IPS-18c (cell line): ENCODE measurements at regions not wholly inside any gene's neighbourhood (a gene's known extent, or its start where the extent isn't known, plus 50 kb on each side); places are given as distances from the start of the nearest gene placed in this dataset.
"Not testable (repeated sequence)": the region's sequence is repeated elsewhere in the genome, so short reads cannot be mapped to it uniquely, and the experiment has no call there.

ENCODE experiments used
- H3K4me3 ChIP-seq: 2 replicates; pipeline ENCODE4 v1.7.0; 2013; ENCODE audit warnings: low read depth, mild to moderate bottlenecking, low read length, moderate library complexity; ENCODE audit not compliant: insufficient read depth
- H3K9me3 ChIP-seq: one replicate; pipeline ENCODE4 v1.6.1; 2013; ENCODE audit warnings: mild to moderate bottlenecking, low read length, moderate library complexity; ENCODE audit not compliant: control insufficient read depth, insufficient read depth

- H3K9me3 ChIP-seq, result no peaks in the 10 kb centered on the region
- no peak overlapping the region for H3K4me3 ChIP-seq
Observed at GRCh38 chr14:55819610-55820304, 239.8 kb downstream of the KTN1 start.

- Histone ChIP-seq H3K4me3 (no peak overlapping the region; the same call in 1 of the 2 replicates), H3K9me3 (no peaks in the 10 kb centered on the region)
Observed at GRCh38 chr14:55822906-55823305, 242.9 kb downstream of the KTN1 start.

- Histone ChIP-seq H3K9me3 (no peaks in the 10 kb centered on the region), H3K4me3 (no peak overlapping the region)
Observed at GRCh38 chr14:55832122-55832911, 252.3 kb downstream of the KTN1 start.

- Histone ChIP-seq H3K4me3 (no peak overlapping the region), H3K9me3 (no peaks in the 10 kb centered on the region)
Observed at GRCh38 chr14:55832974-55833373, 253.0 kb downstream of the KTN1 start.

- no peaks in the 10 kb centered on the region for H3K9me3 ChIP-seq
- no peak overlapping the region for H3K4me3 ChIP-seq
Observed at GRCh38 chr14:55834390-55834789, 254.4 kb downstream of the KTN1 start.

- peaks cover 2% of the 10 kb centered on the region for H3K9me3 ChIP-seq
- no peak overlapping the region for H3K4me3 ChIP-seq
Observed at GRCh38 chr14:55835985-55836384, 256.0 kb downstream of the KTN1 start.

- Histone ChIP-seq H3K9me3 (peaks cover 2% of the 10 kb centered on the region), H3K4me3 (no peak overlapping the region)
Observed at GRCh38 chr14:55837467-55837866, 257.5 kb downstream of the KTN1 start.

- Histone ChIP-seq H3K9me3 (peaks cover 2% of the 10 kb centered on the region), H3K4me3 (no peak overlapping the region)
Observed at GRCh38 chr14:55838529-55839052, 258.6 kb downstream of the KTN1 start.

GRCh38 chr14:55839301-55839947, 259.4 kb downstream of the KTN1 start:
- H3K9me3 ChIP-seq, result not testable (repeated sequence)

GRCh38 chr14:55840821-55841220, 260.8 kb downstream of the KTN1 start:
- H3K4me3 ChIP-seq, result no peak overlapping the region
- peaks cover 7% of the 10 kb centered on the region for H3K9me3 ChIP-seq

More at GRCh38 chr14:55839301-55839947, 259.4 kb downstream of the KTN1 start:
- not testable (repeated sequence) for H3K4me3 ChIP-seq

- Histone ChIP-seq H3K9me3 (peaks cover 7% of the 10 kb centered on the region), H3K4me3 (no peak overlapping the region)
Observed at GRCh38 chr14:55841625-55842024, 261.6 kb downstream of the KTN1 start.

- Histone ChIP-seq H3K9me3 (peaks cover 7% of the 10 kb centered on the region), H3K4me3 (no peak overlapping the region)
Observed at GRCh38 chr14:55843718-55844403, 263.9 kb downstream of the KTN1 start.

GRCh38 chr14:55845963-55846825, 266.2 kb downstream of the KTN1 start:
- peaks cover 5% of the 10 kb centered on the region for H3K9me3 ChIP-seq

GRCh38 chr14:55846826-55847446, 266.9 kb downstream of the KTN1 start:
- peaks cover 5% of the 10 kb centered on the region for H3K9me3 ChIP-seq
- H3K4me3 ChIP-seq, result no peak overlapping the region

More at GRCh38 chr14:55845963-55846825, 266.2 kb downstream of the KTN1 start:
- no peak overlapping the region for H3K4me3 ChIP-seq

GRCh38 chr14:55847766-55848165, 267.8 kb downstream of the KTN1 start:
- Histone ChIP-seq H3K4me3 (no peak overlapping the region), H3K9me3 (peaks cover 5% of the 10 kb centered on the region)

GRCh38 chr14:55848964-55849363, 269.0 kb downstream of the KTN1 start:
- Histone ChIP-seq H3K4me3 (no peak overlapping the region), H3K9me3 (peaks cover 5% of the 10 kb centered on the region)
